Stimulated activated CD4-positive, alpha-beta T cell treated with anti-CD3 and anti-CD28 coated beads, TNF-alpha, amount 100 ng/mL, for 1 hour (primary cell): ENCODE measurements at regions not wholly inside any gene's neighbourhood (a gene's known extent, or its start where the extent isn't known, plus 50 kb on each side); places are given as distances from the start of the nearest gene placed in this dataset.

Experiments used
- DNase-seq, 3 donors: peaks; one replicate each; pipeline ENCODE4 v3.0.0-alpha.2; 2020; ENCODE audit warnings: low read depth in 3 of 3, low spot score in 1 of 3

- no peak for DNase-seq
Measured at GRCh38 chr12:67217647-67218046, 51.5 kb upstream of the CAND1 start.
